ENCODE measurements at regions not wholly inside any gene's neighbourhood (a gene's known extent, or its start where the extent isn't known, plus 50 kb on each side); places are given as distances from the start of the nearest gene placed in this dataset.

- DNase-seq: no peak
Measured at GRCh38 chr6:17047889-17048288, 54.0 kb upstream of the STMND1 start.

GRCh38 chr6:17045581-17046322 lies 56.1 kb upstream of the STMND1 start:
- DNase-seq: no peak

- no peak for DNase-seq
Measured at GRCh38 chr6:17043148-17043522, 58.7 kb upstream of the STMND1 start.

- DNase-seq: no peak
Measured at GRCh38 chr6:17042422-17043147, 59.3 kb upstream of the STMND1 start.

GRCh38 chr6:17039266-17039665 lies 62.6 kb upstream of the STMND1 start:
- DNase-seq: no peak

GRCh38 chr6:17038316-17038715 lies 63.5 kb upstream of the STMND1 start:
- DNase-seq: no peak

- DNase-seq: no peak
Measured at GRCh38 chr6:17036065-17036393, 65.8 kb upstream of the STMND1 start.

- DNase-seq: no peak
Measured at GRCh38 chr6:17035257-17036064, 66.4 kb upstream of the STMND1 start.

- no peak for DNase-seq
Measured at GRCh38 chr6:17033746-17034145, 68.1 kb upstream of the STMND1 start.

- peak; percentile 39 for DNase-seq
Measured at GRCh38 chr6:17032988-17033634, 68.7 kb upstream of the STMND1 start.

- no peak for DNase-seq
Measured at GRCh38 chr6:17032590-17032987, 69.3 kb upstream of the STMND1 start.

GRCh38 chr6:17031961-17032360 lies 69.9 kb upstream of the STMND1 start:
- DNase-seq: no peak

GRCh38 chr6:17027441-17027840 lies 74.4 kb upstream of the STMND1 start:
- no peak for DNase-seq

GRCh38 chr6:17022604-17023003 lies 79.2 kb upstream of the STMND1 start:
- no peak for DNase-seq

GRCh38 chr6:17021539-17021889 lies 80.3 kb upstream of the STMND1 start:
- no peak for DNase-seq

GRCh38 chr6:17020889-17021538 lies 80.8 kb upstream of the STMND1 start:
- DNase-seq: no peak

- no peak for DNase-seq
Measured at GRCh38 chr6:17018425-17018824, 83.4 kb upstream of the STMND1 start.

- no peak for DNase-seq
Measured at GRCh38 chr6:17017416-17017815, 84.4 kb upstream of the STMND1 start.

- no peak for DNase-seq
Measured at GRCh38 chr6:17015551-17016381, 86.1 kb upstream of the STMND1 start.

GRCh38 chr6:17015144-17015543 lies 86.7 kb upstream of the STMND1 start:
- no peak for DNase-seq

- DNase-seq: no peak
Measured at GRCh38 chr6:17013701-17014100, 88.1 kb upstream of the STMND1 start.
